ENCODE measurements at regions not wholly inside any gene's neighbourhood (a gene's known extent, or its start where the extent isn't known, plus 50 kb on each side); places are given as distances from the start of the nearest gene placed in this dataset.

DNA sequence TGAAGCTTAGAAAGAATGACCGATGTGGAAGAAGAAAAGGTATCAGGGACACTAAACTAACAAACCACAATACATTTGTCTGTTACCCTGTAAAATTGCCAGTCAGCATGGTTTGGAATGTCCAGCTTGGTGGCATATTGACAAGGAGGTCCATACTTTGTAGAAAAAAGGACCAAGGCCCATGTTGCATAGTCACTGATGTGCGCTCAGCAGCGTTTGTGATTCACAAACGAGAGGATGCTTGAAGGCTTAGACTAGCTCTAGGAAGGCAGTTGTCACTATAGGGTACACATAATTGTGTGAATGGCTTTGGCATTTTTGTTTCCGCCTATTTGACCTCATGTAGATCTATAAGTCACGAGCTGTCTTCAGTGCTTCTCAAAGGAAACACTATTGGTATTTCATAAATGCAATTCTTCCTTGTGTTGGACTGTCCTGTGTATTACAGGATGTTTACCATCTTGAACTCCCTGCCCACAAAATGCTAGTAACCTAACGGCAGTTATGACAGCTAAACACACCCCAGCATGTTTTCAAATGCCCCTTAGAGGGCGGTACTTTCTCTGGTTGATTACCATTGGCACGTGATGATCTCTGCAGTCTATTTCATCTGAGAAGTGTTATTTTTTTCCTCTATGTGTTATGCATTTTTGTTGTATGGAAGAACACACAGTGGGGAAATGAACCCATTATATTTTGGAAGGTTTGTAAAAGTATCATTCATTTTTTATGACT, 304.2 kb downstream of the CYRIA start:
- TF ChIP-seq, protein P1, sequence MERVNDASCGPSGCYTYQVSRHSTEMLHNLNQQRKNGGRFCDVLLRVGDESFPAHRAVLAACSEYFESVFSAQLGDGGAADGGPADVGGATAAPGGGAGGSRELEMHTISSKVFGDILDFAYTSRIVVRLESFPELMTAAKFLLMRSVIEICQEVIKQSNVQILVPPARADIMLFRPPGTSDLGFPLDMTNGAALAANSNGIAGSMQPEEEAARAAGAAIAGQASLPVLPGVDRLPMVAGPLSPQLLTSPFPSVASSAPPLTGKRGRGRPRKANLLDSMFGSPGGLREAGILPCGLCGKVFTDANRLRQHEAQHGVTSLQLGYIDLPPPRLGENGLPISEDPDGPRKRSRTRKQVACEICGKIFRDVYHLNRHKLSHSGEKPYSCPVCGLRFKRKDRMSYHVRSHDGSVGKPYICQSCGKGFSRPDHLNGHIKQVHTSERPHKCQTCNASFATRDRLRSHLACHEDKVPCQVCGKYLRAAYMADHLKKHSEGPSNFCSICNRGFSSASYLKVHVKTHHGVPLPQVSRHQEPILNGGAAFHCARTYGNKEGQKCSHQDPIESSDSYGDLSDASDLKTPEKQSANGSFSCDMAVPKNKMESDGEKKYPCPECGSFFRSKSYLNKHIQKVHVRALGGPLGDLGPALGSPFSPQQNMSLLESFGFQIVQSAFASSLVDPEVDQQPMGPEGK (CRISPR knock-in tag; IDR thresholded peaks at IDR 0.05; ENCODE audit: borderline replicate concordance) = no peak
- TF ChIP-seq ZFP3 (CRISPR knock-in tag; IDR thresholded peaks at IDR 0.05) (no peak), GLIS3 (CRISPR knock-in tag; IDR thresholded peaks at IDR 0.05) (no peak), ZNF565 (CRISPR knock-in tag; conservative IDR thresholded peaks at IDR 0.05; ENCODE audit: low read depth) (no peak)
